ENCODE measurements at regions not wholly inside any gene's neighbourhood (a gene's known extent, or its start where the extent isn't known, plus 50 kb on each side); places are given as distances from the start of the nearest gene placed in this dataset.

DNA sequence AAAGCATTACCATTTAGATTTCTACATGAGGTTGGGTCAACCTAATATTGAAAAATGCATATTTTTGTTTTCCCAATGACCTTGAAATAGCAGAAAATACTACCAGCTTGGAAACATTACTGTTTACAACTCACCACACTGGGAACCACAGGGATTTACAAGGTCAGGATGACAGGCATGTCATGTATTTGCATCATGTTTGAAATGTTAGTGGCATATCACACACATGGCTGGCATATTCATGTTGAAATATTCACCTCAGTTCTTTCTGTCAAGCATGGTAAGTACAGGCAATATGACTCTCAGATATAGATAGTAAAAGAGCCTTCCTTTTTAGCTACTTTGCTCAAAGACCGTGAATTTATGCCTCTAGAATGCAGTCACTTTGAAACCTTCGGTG lies 593.5 kb downstream of the NOVA1 start:
- no peak overlapping the region for H2BK15ac ChIP-seq (ENCODE audit: low read depth, low read length)
- H3K14ac ChIP-seq (replicated peaks; ENCODE audit: low read depth, low read length): no peak overlapping the region
- TF ChIP-seq ELK1 (IDR thresholded peaks at IDR 0.05; ENCODE audit: borderline replicate concordance, low read depth, low read length) (no peak), MAZ (IDR thresholded peaks at IDR 0.05; ENCODE audit: borderline replicate concordance, low read depth, low read length) (no peak), RFX5 (IDR thresholded peaks at IDR 0.05; ENCODE audit: low read depth, low read length) (no peak), MAFK (IDR thresholded peaks at IDR 0.05; ENCODE audit: low read depth, low read length) (no peak), RCOR1 (IDR thresholded peaks at IDR 0.05; ENCODE audit: insufficient replicate concordance, low read length) (no peak), SMC3 (IDR thresholded peaks at IDR 0.05; ENCODE audit: low read depth, low read length) (no peak), MXI1 (IDR thresholded peaks at IDR 0.05; ENCODE audit: borderline replicate concordance, low read depth, low read length) (no peak), POLR2A (IDR thresholded peaks at IDR 0.05; ENCODE audit: low read depth, low read length) (no peak), CEBPB (IDR thresholded peaks at IDR 0.05; ENCODE audit: low read depth, low read length) (no peak), USF2 (IDR thresholded peaks at IDR 0.05; ENCODE audit: low read depth, low read length) (no peak), RAD21 (IDR thresholded peaks at IDR 0.05; ENCODE audit: low read length) (no peak), BHLHE40 (IDR thresholded peaks at IDR 0.05; ENCODE audit: low read depth, low read length) (no peak), CHD1 (IDR thresholded peaks at IDR 0.05; ENCODE audit: low read depth, low read length) (no peak), FOS (IDR thresholded peaks at IDR 0.05; ENCODE audit: low read depth, low read length) (no peak), NFE2L2 (IDR thresholded peaks at IDR 0.05; ENCODE audit: low read depth, low read length) (no peak)
- TF ChIP-seq, protein P1, sequence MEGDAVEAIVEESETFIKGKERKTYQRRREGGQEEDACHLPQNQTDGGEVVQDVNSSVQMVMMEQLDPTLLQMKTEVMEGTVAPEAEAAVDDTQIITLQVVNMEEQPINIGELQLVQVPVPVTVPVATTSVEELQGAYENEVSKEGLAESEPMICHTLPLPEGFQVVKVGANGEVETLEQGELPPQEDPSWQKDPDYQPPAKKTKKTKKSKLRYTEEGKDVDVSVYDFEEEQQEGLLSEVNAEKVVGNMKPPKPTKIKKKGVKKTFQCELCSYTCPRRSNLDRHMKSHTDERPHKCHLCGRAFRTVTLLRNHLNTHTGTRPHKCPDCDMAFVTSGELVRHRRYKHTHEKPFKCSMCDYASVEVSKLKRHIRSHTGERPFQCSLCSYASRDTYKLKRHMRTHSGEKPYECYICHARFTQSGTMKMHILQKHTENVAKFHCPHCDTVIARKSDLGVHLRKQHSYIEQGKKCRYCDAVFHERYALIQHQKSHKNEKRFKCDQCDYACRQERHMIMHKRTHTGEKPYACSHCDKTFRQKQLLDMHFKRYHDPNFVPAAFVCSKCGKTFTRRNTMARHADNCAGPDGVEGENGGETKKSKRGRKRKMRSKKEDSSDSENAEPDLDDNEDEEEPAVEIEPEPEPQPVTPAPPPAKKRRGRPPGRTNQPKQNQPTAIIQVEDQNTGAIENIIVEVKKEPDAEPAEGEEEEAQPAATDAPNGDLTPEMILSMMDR (conservative IDR thresholded peaks at IDR 0.05; ENCODE audit: low read depth, low read length): no peak
- no peak overlapping the region for H3K4ac ChIP-seq (ENCODE audit: low read depth, low read length)
- no peak overlapping the region for H2BK5ac ChIP-seq (ENCODE audit: low read depth, low read length, poor library complexity, severe bottlenecking)
- POLR2A ChIA-PET (ENCODE audit: unreplicated experiment): no interaction called here
- H3K79me1 ChIP-seq (ENCODE audit: low read depth in 1 of 2, low read length in 2 of 2): no peaks in the 10 kb centered on the region
- no peak overlapping the region for H3K18ac ChIP-seq (ENCODE audit: low read depth, low read length)
- H3K4me1 ChIP-seq (ENCODE audit: control insufficient read depth, insufficient read depth, low read length): no peaks in the 10 kb centered on the region
- H3K9me3 ChIP-seq (ENCODE audit: control insufficient read depth, insufficient read depth, low read length): peaks cover 2% of the 10 kb centered on the region
- DNase-seq (no peak), ATAC-seq (ENCODE audit: low read depth) (no peak)
- dilution Hi-C loops (cut with HindIII; ENCODE audit: low sequenced_read_pairs, unreplicated experiment) (no loop called here), intact Hi-C loops (cut with micrococcal nuclease) (no loop called here), in situ Hi-C loops (cut with MboI; ENCODE audit: low sequenced_read_pairs) (no loop called here)
- no TSS peak for BruUV-seq (replicated peaks)
- H3K4me3 ChIP-seq (ENCODE audit: insufficient read depth, low read depth, low read length): no peak overlapping the region
- no peak overlapping the region for H3K23ac ChIP-seq (ENCODE audit: low read depth, low read length)
- H4K20me1 ChIP-seq (ENCODE audit: insufficient read depth, low read length): no peaks in the 10 kb centered on the region
- WGBS, 2 experiments (ENCODE audit: extremely low coverage in 2 of 2, insufficient read length in 1 of 2): no CpG with 5 or more reads among the region's 2 CpGs
- no peak overlapping the region for H3K9ac ChIP-seq (ENCODE audit: low read depth, low read length)
- no peak overlapping the region for H3K4me2 ChIP-seq (ENCODE audit: low read depth, low read length)
- no peak overlapping the region for H3K56ac ChIP-seq (ENCODE audit: extremely low read depth, insufficient read depth, low read length)
- H3K9me1 ChIP-seq (ENCODE audit: insufficient read depth, low read length): no peaks in the 10 kb centered on the region
- H2BK20ac ChIP-seq (ENCODE audit: low read depth, low read length): no peak overlapping the region
- no peak overlapping the region for H4K5ac ChIP-seq (ENCODE audit: low read depth, low read length)
- CTCF ChIA-PET: no interaction called here
- no peak overlapping the region for H4K91ac ChIP-seq (ENCODE audit: insufficient read depth, low read depth, low read length)
- H3K27ac ChIP-seq (ENCODE audit: insufficient read depth, low read length): no peak overlapping the region
- no peak overlapping the region for H4K8ac ChIP-seq (ENCODE audit: low read depth in 2 of 2, low read length in 2 of 2)
- H2BK120ac ChIP-seq (ENCODE audit: low read depth, low read length): no peak overlapping the region
- H3K36me3 ChIP-seq (ENCODE audit: control insufficient read depth, insufficient read depth, low read length): no peaks in the 10 kb centered on the region
- H2AFZ ChIP-seq (replicated peaks; ENCODE audit: low read length, poor library complexity): no peak overlapping the region
- no peaks in the 10 kb centered on the region for H3K27me3 ChIP-seq (ENCODE audit: control insufficient read depth, insufficient read depth, low read length)
- no peak overlapping the region for H2AK9ac ChIP-seq (replicated peaks; ENCODE audit: low read depth, low read length, poor library complexity)
- H2AK5ac ChIP-seq (ENCODE audit: low read depth, low read length): no peak overlapping the region
